ENCODE measurements at regions not wholly inside any gene's neighbourhood (a gene's known extent, or its start where the extent isn't known, plus 50 kb on each side); places are given as distances from the start of the nearest gene placed in this dataset.

GRCh38 chr20:51262240-51262639 lies 239.3 kb upstream of the KCNG1 start (continued):
- TF ChIP-seq TSHZ2 (CRISPR knock-in tag; IDR thresholded peaks at IDR 0.05) (no peak), ARNTL (CRISPR knock-in tag; IDR thresholded peaks at IDR 0.05; ENCODE audit: borderline replicate concordance, low read depth) (no peak), ZFP30 (CRISPR knock-in tag; IDR thresholded peaks at IDR 0.05) (no peak), TCF4 (CRISPR knock-in tag; IDR thresholded peaks at IDR 0.05; ENCODE audit: borderline replicate concordance) (no peak)

GRCh38 chr20:51259455-51259854 lies 236.5 kb upstream of the KCNG1 start:
- TF ChIP-seq ZC3H10 (CRISPR knock-in tag; IDR thresholded peaks at IDR 0.05) (no peak), PATZ1 (CRISPR knock-in tag; IDR thresholded peaks at IDR 0.05; ENCODE audit: borderline replicate concordance) (no peak), ZNF70 (CRISPR knock-in tag; IDR thresholded peaks at IDR 0.05) (no peak), OSR1 (CRISPR knock-in tag; IDR thresholded peaks at IDR 0.05) (no peak), BACH2 (CRISPR knock-in tag; IDR thresholded peaks at IDR 0.05; ENCODE audit: borderline replicate concordance) (no peak), TCF4 (CRISPR knock-in tag; IDR thresholded peaks at IDR 0.05; ENCODE audit: borderline replicate concordance) (no peak), ZFP30 (CRISPR knock-in tag; IDR thresholded peaks at IDR 0.05) (no peak), ISL1 (CRISPR knock-in tag; IDR thresholded peaks at IDR 0.05) (no peak)
- ATAC-seq: no peak

GRCh38 chr20:51258582-51259165 lies 235.8 kb upstream of the KCNG1 start:
- no peak for ATAC-seq
- TF ChIP-seq ZNF8 (CRISPR knock-in tag; IDR thresholded peaks at IDR 0.05) (no peak), ZFP30 (CRISPR knock-in tag; IDR thresholded peaks at IDR 0.05) (no peak)

GRCh38 chr20:51255417-51255816 lies 232.5 kb upstream of the KCNG1 start:
- ATAC-seq: no peak
- TF ChIP-seq BACH2 (CRISPR knock-in tag; IDR thresholded peaks at IDR 0.05; ENCODE audit: borderline replicate concordance) (no peak), POU6F1 (CRISPR knock-in tag; IDR thresholded peaks at IDR 0.05; ENCODE audit: borderline replicate concordance, low read depth) (no peak), ZFP30 (CRISPR knock-in tag; IDR thresholded peaks at IDR 0.05) (no peak), ESRRG (CRISPR knock-in tag; IDR thresholded peaks at IDR 0.05) (no peak), ZNF8 (CRISPR knock-in tag; IDR thresholded peaks at IDR 0.05) (no peak), OSR1 (CRISPR knock-in tag; IDR thresholded peaks at IDR 0.05) (no peak), PPARA (CRISPR knock-in tag; IDR thresholded peaks at IDR 0.05; ENCODE audit: borderline replicate concordance) (no peak), ZNF70 (CRISPR knock-in tag; IDR thresholded peaks at IDR 0.05) (no peak), TSHZ2 (CRISPR knock-in tag; IDR thresholded peaks at IDR 0.05) (no peak), ISL1 (CRISPR knock-in tag; IDR thresholded peaks at IDR 0.05) (no peak), ZNF565 (CRISPR knock-in tag; conservative IDR thresholded peaks at IDR 0.05; ENCODE audit: low read depth) (no peak), TOX (CRISPR knock-in tag; IDR thresholded peaks at IDR 0.05; ENCODE audit: borderline replicate concordance) (no peak), CSDC2 (CRISPR knock-in tag; IDR thresholded peaks at IDR 0.05) (no peak)

Measured in SK-N-SH treated with all-trans-retinoic acid at 6 μM for 48 hours (cell line).